HUES64 (cell line): ENCODE measurements at regions not wholly inside any gene's neighbourhood (a gene's known extent, or its start where the extent isn't known, plus 50 kb on each side); places are given as distances from the start of the nearest gene placed in this dataset.

Experiments
- H3K27ac ChIP-seq: 2 replicates; pipeline ENCODE4 v1.7.0; 2013; ENCODE audit warnings: low read depth, low read length, inconsistent platforms
- H3K27me3 ChIP-seq: 2 replicates; pipeline ENCODE4 v1.6.1; 2013; ENCODE audit warnings: mild to moderate bottlenecking, low read length; ENCODE audit not compliant: insufficient read depth
- H3K36me3 ChIP-seq: 2 replicates; pipeline ENCODE4 v1.6.1; 2013; ENCODE audit warnings: mild to moderate bottlenecking, low read length; ENCODE audit not compliant: insufficient read depth
- H3K4me1 ChIP-seq: 2 replicates; pipeline ENCODE4 v1.6.1; 2013; ENCODE audit warnings: mild to moderate bottlenecking, low read length, moderate library complexity; ENCODE audit not compliant: insufficient read depth
- H3K4me3 ChIP-seq: 2 replicates; pipeline ENCODE4 v1.5.1; 2013; ENCODE audit warnings: mild to moderate bottlenecking, low read length, moderate library complexity
- H3K9ac ChIP-seq: 2 replicates; pipeline ENCODE4 v1.6.1; 2013; ENCODE audit warnings: mild to moderate bottlenecking, low read depth, low read length
- H3K9me3 ChIP-seq: 2 replicates; pipeline ENCODE4 v1.6.1; 2013; ENCODE audit warnings: low read depth, low read length; ENCODE audit not compliant: insufficient read depth
- WGBS: fragments of 150-250, 120-280 bp; methylation state at CpG from one replicate; pipeline ENCODE4 v1.1.7; 2013; ENCODE audit warnings: missing lambda C conversion rate; 5-methylcytosine and 5-hydroxymethylcytosine counted together

GRCh38 chr13:62633448-62633847 is 1217.8 kb upstream of the PCDH20 start:
- H3K27me3 ChIP-seq: no peaks in the 10 kb centered on the region
- H3K27ac ChIP-seq: no peak overlapping the region
- no CpG with 5 or more reads among the region's 1 CpG for WGBS

GRCh38 chr13:62631619-62632018 is 1216.0 kb upstream of the PCDH20 start:
- H3K4me3 ChIP-seq: no peak overlapping the region
- H3K27me3 ChIP-seq: no peaks in the 10 kb centered on the region
- 100% methylated on average over 2 of the region's 2 CpGs for WGBS
- no peak overlapping the region for H3K9ac ChIP-seq
- H3K27ac ChIP-seq: no peak overlapping the region
- no peaks in the 10 kb centered on the region for H3K36me3 ChIP-seq
- H3K4me1 ChIP-seq: no peaks in the 10 kb centered on the region
- H3K9me3 ChIP-seq: no peaks in the 10 kb centered on the region

More at GRCh38 chr13:62633448-62633847, 1217.8 kb upstream of the PCDH20 start:
- Histone ChIP-seq H3K36me3 (no peaks in the 10 kb centered on the region), H3K9me3 (no peaks in the 10 kb centered on the region), H3K4me1 (no peaks in the 10 kb centered on the region), H3K4me3 (no peak overlapping the region), H3K9ac (no peak overlapping the region)

GRCh38 chr13:62631124-62631523 is 1215.5 kb upstream of the PCDH20 start:
- no peaks in the 10 kb centered on the region for H3K27me3 ChIP-seq
- H3K27ac ChIP-seq: no peak overlapping the region
- no peak overlapping the region for H3K4me3 ChIP-seq
- no peaks in the 10 kb centered on the region for H3K36me3 ChIP-seq
- no peaks in the 10 kb centered on the region for H3K9me3 ChIP-seq
- no peak overlapping the region for H3K9ac ChIP-seq
- H3K4me1 ChIP-seq: no peaks in the 10 kb centered on the region

- no peaks in the 10 kb centered on the region for H3K36me3 ChIP-seq
- no peaks in the 10 kb centered on the region for H3K27me3 ChIP-seq
- 96% methylated on average over 3 of the region's 3 CpGs for WGBS
- H3K9ac ChIP-seq: no peak overlapping the region
- no peak overlapping the region for H3K4me3 ChIP-seq
- H3K9me3 ChIP-seq: no peaks in the 10 kb centered on the region
- no peaks in the 10 kb centered on the region for H3K4me1 ChIP-seq
- no peak overlapping the region for H3K27ac ChIP-seq
These were observed 1214.0 kb upstream of the PCDH20 start for GRCh38 chr13:62629618-62630017.

GRCh38 chr13:62627226-62627625 is 1211.6 kb upstream of the PCDH20 start:
- H3K9ac ChIP-seq: no peak overlapping the region
- H3K4me1 ChIP-seq: 0 out of 2 replicates have a peak, but pooled peaks cover 4% of the 10 kb centered on the region
- H3K9me3 ChIP-seq: no peaks in the 10 kb centered on the region
- no peaks in the 10 kb centered on the region for H3K36me3 ChIP-seq
- H3K27me3 ChIP-seq: no peaks in the 10 kb centered on the region
- H3K4me3 ChIP-seq: no peak overlapping the region
- no peak overlapping the region for H3K27ac ChIP-seq
- 97% methylated on average over 15 of the region's 15 CpGs for WGBS

- Histone ChIP-seq H3K9ac (no peak overlapping the region), H3K27ac (no peak overlapping the region), H3K36me3 (no peaks in the 10 kb centered on the region), H3K4me3 (no peak overlapping the region), H3K27me3 (no peaks in the 10 kb centered on the region), H3K4me1 (0 out of 2 replicates have a peak, but pooled peaks cover 7% of the 10 kb centered on the region), H3K9me3 (no peaks in the 10 kb centered on the region)
- WGBS: 89% methylated on average over 5 of the region's 5 CpGs
These were observed 1211.1 kb upstream of the PCDH20 start for GRCh38 chr13:62626771-62627170.

- H3K4me1 ChIP-seq: 0 out of 2 replicates have a peak, but pooled peaks cover 7% of the 10 kb centered on the region
- H3K27ac ChIP-seq: no peak overlapping the region
- H3K27me3 ChIP-seq: no peaks in the 10 kb centered on the region
- H3K36me3 ChIP-seq: no peaks in the 10 kb centered on the region
- H3K9me3 ChIP-seq: no peaks in the 10 kb centered on the region
- 97% methylated on average over 15 of the region's 15 CpGs for WGBS
- H3K4me3 ChIP-seq: no peak overlapping the region
- H3K9ac ChIP-seq: no peak overlapping the region
These were observed 1209.7 kb upstream of the PCDH20 start for GRCh38 chr13:62625214-62625881.

DNA sequence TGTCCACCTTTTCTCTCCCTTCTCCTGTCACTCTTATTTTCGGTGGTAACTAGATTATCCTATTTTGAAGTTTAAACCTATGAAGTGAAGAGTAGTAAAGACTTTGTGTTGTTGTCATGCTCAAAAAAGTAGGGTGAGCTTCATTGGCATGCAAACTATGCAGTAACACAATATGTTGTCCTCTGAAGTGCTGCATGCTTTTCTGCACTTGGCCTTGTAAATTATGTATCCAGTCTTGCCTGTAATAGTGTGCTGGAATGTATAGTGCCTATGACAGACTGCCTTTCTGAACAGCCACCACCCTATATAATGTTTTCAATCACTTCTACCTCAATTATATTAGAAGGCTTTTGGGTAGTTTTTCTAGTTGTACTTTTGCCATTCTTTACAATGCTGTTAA is 1198.2 kb upstream of the PCDH20 start:
- H3K27me3 ChIP-seq: no peaks in the 10 kb centered on the region
- no peaks in the 10 kb centered on the region for H3K4me1 ChIP-seq
- no peak overlapping the region for H3K4me3 ChIP-seq
- no peak overlapping the region for H3K9ac ChIP-seq
- H3K36me3 ChIP-seq: no peaks in the 10 kb centered on the region
- H3K27ac ChIP-seq: no peak overlapping the region
- WGBS: 80% methylated on average over 1 of the region's 1 CpG
- no peaks in the 10 kb centered on the region for H3K9me3 ChIP-seq

- WGBS: 93% methylated on average over 2 of the region's 2 CpGs
- H3K4me3 ChIP-seq: no peak overlapping the region
- no peak overlapping the region for H3K27ac ChIP-seq
- no peaks in the 10 kb centered on the region for H3K27me3 ChIP-seq
- H3K36me3 ChIP-seq: no peaks in the 10 kb centered on the region
- H3K9me3 ChIP-seq: no peaks in the 10 kb centered on the region
- H3K4me1 ChIP-seq: no peaks in the 10 kb centered on the region
- H3K9ac ChIP-seq: no peak overlapping the region
These were observed 1195.7 kb upstream of the PCDH20 start for GRCh38 chr13:62611343-62611742.

- WGBS: 64% methylated on average over 5 of the region's 5 CpGs
- H3K4me1 ChIP-seq: no peaks in the 10 kb centered on the region
- no peaks in the 10 kb centered on the region for H3K9me3 ChIP-seq
- H3K4me3 ChIP-seq: no peak overlapping the region
- no peaks in the 10 kb centered on the region for H3K36me3 ChIP-seq
- H3K9ac ChIP-seq: no peak overlapping the region
- H3K27me3 ChIP-seq: no peaks in the 10 kb centered on the region
- no peak overlapping the region for H3K27ac ChIP-seq
These were observed 1183.1 kb upstream of the PCDH20 start for GRCh38 chr13:62598708-62599107.

DNA sequence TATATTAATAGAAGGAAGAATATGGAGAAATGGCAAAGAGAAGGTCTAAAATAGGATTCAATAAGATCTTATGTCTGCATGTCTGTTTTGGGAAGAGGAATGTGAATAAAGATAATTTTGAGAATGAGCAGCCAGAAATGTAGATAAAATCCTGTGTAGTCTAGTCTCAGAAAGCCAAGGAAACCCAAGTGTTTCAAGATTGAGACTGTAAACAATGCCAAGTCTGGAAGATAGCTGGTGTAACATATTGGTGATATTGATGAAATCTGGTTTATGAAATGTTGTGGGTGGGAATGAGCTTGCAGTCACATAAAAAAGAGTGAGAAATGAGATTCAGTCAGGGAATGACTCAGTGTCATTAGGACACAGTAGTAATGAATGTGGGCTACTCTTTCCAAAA is 1180.3 kb upstream of the PCDH20 start:
- no peaks in the 10 kb centered on the region for H3K27me3 ChIP-seq
- no peak overlapping the region for H3K27ac ChIP-seq
- H3K36me3 ChIP-seq: no peaks in the 10 kb centered on the region
- no peak overlapping the region for H3K9ac ChIP-seq
- no peaks in the 10 kb centered on the region for H3K9me3 ChIP-seq
- H3K4me1 ChIP-seq: no peaks in the 10 kb centered on the region
- H3K4me3 ChIP-seq: no peak overlapping the region

- 95% methylated on average over 1 of the region's 2 CpGs for WGBS
- no peak overlapping the region for H3K4me3 ChIP-seq
- H3K36me3 ChIP-seq: no peaks in the 10 kb centered on the region
- no peak overlapping the region for H3K9ac ChIP-seq
- H3K27ac ChIP-seq: no peak overlapping the region
- H3K9me3 ChIP-seq: no peaks in the 10 kb centered on the region
- no peaks in the 10 kb centered on the region for H3K27me3 ChIP-seq
- H3K4me1 ChIP-seq: no peaks in the 10 kb centered on the region
These were observed 1178.2 kb upstream of the PCDH20 start for GRCh38 chr13:62593804-62594203.
